Type B pancreatic cell (in vitro differentiated cells): ENCODE measurements at regions not wholly inside any gene's neighbourhood (a gene's known extent, or its start where the extent isn't known, plus 50 kb on each side); places are given as distances from the start of the nearest gene placed in this dataset.
A peak's percentile ranks its signal among the peaks of the same experiment; 100 is the strongest.

Experiments used
- DNase-seq: peaks from one replicate; pipeline ENCODE4 v3.0.0; 2021; ENCODE audit warnings: mixed read lengths; ENCODE audit not compliant: unreplicated experiment; ENCODE audit errors: extremely low spot score
- H3K27ac Mint-ChIP-seq: 2 replicates; pipeline ENCODE4 v1.8.0; 2021; ENCODE audit warnings: mild to moderate bottlenecking, mixed read lengths
- H3K27me3 Mint-ChIP-seq: 2 replicates; pipeline ENCODE4 v1.8.0; 2021; ENCODE audit warnings: mixed read lengths
- H3K36me3 Mint-ChIP-seq: 2 replicates; pipeline ENCODE4 v1.8.0; 2021; ENCODE audit warnings: mixed read lengths
- H3K4me1 Mint-ChIP-seq: one replicate; pipeline ENCODE4 v1.8.0; 2021; ENCODE audit warnings: mixed read lengths; ENCODE audit not compliant: unreplicated experiment
- H3K4me3 Mint-ChIP-seq: 2 replicates; pipeline ENCODE4 v1.8.0; 2021; ENCODE audit warnings: mild to moderate bottlenecking, mixed read lengths
- H3K9me3 Mint-ChIP-seq: 2 replicates; pipeline ENCODE4 v1.8.0; 2021; ENCODE audit warnings: mixed read lengths
- CTCF ChIP-seq: fragments of 200-600 bp; sonication (generic); conservative IDR thresholded peaks from 2 replicates; pipeline ENCODE4 v1.5.0; 2021; ENCODE audit warnings: antibody characterized with exemption, mild to moderate bottlenecking

- H3K36me3 Mint-ChIP-seq = no peaks in the 10 kb centered on the region
- H3K27me3 Mint-ChIP-seq = no peaks in the 10 kb centered on the region
- H3K9me3 Mint-ChIP-seq = no peaks in the 10 kb centered on the region
- H3K4me1 Mint-ChIP-seq = peaks cover 48% of the 10 kb centered on the region
- no peak overlapping the region for H3K4me3 Mint-ChIP-seq
- no peak for TF ChIP-seq CTCF
- H3K27ac Mint-ChIP-seq = peak overlapping the region; percentile 23
- DNase-seq = no peak
Observed at GRCh38 chr20:51097351-51098120, 74.6 kb upstream of the KCNG1 start.

- no peak for TF ChIP-seq CTCF
- Mint-ChIP-seq H3K27me3 (peaks cover 3% of the 10 kb centered on the region), H3K9me3 (no peaks in the 10 kb centered on the region), H3K4me3 (no peak overlapping the region), H3K36me3 (no peaks in the 10 kb centered on the region), H3K27ac (peak overlapping the region; percentile 15), H3K4me1 (peaks cover 56% of the 10 kb centered on the region)
- DNase-seq = no peak
Observed at GRCh38 chr20:51096582-51097267, 73.8 kb upstream of the KCNG1 start.

- peaks cover 60% of the 10 kb centered on the region for H3K4me1 Mint-ChIP-seq
- peak overlapping the region; percentile 15 for H3K27ac Mint-ChIP-seq
- no peak for TF ChIP-seq CTCF
- peaks cover 6% of the 10 kb centered on the region for H3K27me3 Mint-ChIP-seq
- H3K9me3 Mint-ChIP-seq = no peaks in the 10 kb centered on the region
- H3K4me3 Mint-ChIP-seq = peak overlapping the region; percentile 1
- no peaks in the 10 kb centered on the region for H3K36me3 Mint-ChIP-seq
- no peak for DNase-seq
Observed at GRCh38 chr20:51095633-51096521, 73.0 kb upstream of the KCNG1 start.

GRCh38 chr20:51094221-51094620, 71.3 kb upstream of the KCNG1 start:
- peaks cover 55% of the 10 kb centered on the region for H3K4me1 Mint-ChIP-seq
- H3K4me3 Mint-ChIP-seq = no peak overlapping the region
- no peak for DNase-seq
- no peaks in the 10 kb centered on the region for H3K9me3 Mint-ChIP-seq
- peaks cover 6% of the 10 kb centered on the region for H3K27me3 Mint-ChIP-seq
- no peaks in the 10 kb centered on the region for H3K36me3 Mint-ChIP-seq
- no peak overlapping the region for H3K27ac Mint-ChIP-seq
- TF ChIP-seq CTCF = no peak

- Mint-ChIP-seq H3K36me3 (no peaks in the 10 kb centered on the region), H3K27ac (peak overlapping the region; percentile 11), H3K27me3 (peaks cover 6% of the 10 kb centered on the region), H3K4me1 (peaks cover 48% of the 10 kb centered on the region), H3K9me3 (no peaks in the 10 kb centered on the region), H3K4me3 (no peak overlapping the region)
- no peak for TF ChIP-seq CTCF
- no peak for DNase-seq
Observed at GRCh38 chr20:51093240-51093763, 70.4 kb upstream of the KCNG1 start.
